GM12872 (cell line): ENCODE measurements at regions not wholly inside any gene's neighbourhood (a gene's known extent, or its start where the extent isn't known, plus 50 kb on each side); places are given as distances from the start of the nearest gene placed in this dataset.

Experiments used
- TF ChIP-seq, protein P1 (sequence below): IDR thresholded peaks from 3 replicates; pipeline ENCODE4 v1.5.1; 2011; ENCODE audit warnings: low read depth, mild to moderate bottlenecking, low read length, moderate library complexity; ENCODE audit not compliant: insufficient read depth

DNA sequence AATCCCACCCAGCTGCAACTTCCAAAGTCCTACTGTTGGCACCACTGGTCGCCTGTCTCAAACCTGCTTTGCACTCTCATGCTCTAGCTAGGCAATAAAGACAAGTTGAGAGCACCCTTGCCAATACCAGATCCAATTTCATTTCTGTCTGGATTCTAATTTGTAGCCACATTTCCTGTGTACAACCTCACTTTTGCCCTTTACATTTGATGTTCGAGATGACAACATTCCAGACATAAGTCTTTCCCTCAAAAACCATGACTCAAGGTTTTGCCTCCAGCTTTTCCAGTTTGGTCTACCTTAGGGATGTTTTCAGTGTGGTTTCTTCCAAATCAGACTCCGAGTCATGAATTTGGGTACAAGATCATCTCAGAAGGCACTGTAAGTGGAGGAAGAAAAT is 309.0 kb downstream of the GPAM start:
- TF ChIP-seq, protein P1, sequence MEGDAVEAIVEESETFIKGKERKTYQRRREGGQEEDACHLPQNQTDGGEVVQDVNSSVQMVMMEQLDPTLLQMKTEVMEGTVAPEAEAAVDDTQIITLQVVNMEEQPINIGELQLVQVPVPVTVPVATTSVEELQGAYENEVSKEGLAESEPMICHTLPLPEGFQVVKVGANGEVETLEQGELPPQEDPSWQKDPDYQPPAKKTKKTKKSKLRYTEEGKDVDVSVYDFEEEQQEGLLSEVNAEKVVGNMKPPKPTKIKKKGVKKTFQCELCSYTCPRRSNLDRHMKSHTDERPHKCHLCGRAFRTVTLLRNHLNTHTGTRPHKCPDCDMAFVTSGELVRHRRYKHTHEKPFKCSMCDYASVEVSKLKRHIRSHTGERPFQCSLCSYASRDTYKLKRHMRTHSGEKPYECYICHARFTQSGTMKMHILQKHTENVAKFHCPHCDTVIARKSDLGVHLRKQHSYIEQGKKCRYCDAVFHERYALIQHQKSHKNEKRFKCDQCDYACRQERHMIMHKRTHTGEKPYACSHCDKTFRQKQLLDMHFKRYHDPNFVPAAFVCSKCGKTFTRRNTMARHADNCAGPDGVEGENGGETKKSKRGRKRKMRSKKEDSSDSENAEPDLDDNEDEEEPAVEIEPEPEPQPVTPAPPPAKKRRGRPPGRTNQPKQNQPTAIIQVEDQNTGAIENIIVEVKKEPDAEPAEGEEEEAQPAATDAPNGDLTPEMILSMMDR, result no peak

DNA sequence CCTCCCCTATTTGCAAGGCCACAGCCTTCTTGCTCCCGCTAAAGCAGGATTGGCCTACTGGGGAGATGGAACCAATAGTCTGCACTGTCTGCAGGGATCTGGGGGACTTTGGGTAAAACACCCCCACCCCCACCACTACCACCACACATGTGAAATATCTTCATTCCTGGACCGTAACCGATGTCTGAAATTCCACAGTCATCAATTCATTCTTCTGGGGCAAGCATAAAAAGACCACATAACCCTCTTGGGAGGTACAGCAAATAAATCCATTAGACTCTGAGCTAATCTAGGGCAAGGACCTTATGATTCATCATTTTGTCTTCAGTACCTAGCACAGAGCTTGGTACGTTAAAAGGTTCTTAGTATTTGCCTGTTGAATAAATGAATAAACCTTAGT is 307.8 kb downstream of the GPAM start:
- TF ChIP-seq, protein P1, result no peak

DNA sequence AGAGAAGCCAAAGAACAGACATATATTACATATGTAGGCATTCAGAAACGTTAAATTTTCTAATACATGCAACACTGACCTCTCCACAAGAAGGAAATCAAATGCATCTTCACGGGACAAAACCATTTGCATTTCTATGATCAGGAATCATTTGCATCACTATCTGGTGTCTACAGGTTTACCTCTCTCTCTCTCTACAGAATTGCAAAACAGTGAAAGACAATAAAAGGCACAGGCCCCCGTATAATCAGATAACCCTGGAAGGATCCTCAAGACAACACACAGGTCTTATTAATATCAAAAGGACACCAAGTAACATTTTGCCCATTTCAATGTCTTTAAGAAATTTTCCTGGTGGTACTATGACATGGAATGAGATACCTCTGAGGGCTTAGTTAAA is 306.3 kb downstream of the GPAM start:
- TF ChIP-seq, protein P1, result no peak

DNA sequence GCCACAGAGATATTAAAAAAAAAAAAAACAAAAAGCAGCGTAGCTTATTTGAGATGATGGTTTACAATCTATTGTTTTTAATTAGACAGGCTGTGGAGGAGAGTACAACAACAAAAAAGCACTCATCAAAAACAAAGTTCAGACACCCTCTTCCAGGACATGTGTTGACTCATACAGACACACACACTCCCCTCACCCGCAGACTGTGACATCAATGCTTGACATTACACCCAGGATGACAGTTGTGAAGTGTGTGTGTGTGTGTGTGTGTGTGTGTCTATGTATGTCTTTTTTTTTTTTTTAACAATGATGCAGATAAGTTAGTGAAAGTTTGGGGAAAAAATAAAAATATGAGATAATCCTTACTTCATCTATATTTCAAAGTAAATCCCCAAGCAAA is 303.6 kb downstream of the GPAM start:
- TF ChIP-seq, protein P1, result no peak

DNA sequence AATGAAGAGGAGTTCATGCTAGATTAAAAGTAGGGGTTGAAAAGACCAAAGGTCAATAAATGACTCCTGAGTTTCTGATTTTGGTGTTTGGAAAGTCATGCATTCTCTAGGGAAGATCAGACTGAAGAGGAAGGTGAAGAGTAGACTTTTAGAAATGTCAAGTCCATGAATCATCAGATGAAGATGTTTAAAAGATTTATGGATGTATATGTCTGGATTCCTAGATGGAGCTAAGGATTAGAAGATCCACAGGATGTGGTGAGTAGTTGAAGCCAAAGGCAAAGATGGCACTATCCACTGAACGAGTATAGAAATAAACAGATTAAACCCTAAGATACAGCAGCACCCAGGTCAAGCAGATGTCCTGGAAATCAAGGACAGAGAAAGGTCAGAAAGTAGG is 298.5 kb downstream of the GPAM start:
- TF ChIP-seq, protein P1, result no peak

DNA sequence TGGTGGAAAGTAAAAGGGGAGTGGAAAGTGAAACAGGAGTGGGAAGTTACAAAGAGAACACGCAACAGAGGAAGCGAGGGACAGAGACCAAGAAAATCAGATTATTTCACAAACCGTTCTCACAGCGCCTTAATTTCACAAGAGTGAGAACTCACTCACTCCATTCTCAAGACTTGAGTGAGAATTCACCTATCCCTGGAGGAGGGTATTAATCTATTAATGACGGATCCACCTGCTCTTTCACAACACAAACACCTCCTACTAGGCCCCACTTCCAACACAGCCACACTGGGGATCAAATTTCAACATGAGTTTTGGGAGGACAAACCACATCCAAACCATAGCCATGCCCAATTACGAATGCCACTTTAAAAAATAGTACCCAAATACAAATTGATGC is 297.6 kb downstream of the GPAM start:
- TF ChIP-seq, protein P1, result no peak

DNA sequence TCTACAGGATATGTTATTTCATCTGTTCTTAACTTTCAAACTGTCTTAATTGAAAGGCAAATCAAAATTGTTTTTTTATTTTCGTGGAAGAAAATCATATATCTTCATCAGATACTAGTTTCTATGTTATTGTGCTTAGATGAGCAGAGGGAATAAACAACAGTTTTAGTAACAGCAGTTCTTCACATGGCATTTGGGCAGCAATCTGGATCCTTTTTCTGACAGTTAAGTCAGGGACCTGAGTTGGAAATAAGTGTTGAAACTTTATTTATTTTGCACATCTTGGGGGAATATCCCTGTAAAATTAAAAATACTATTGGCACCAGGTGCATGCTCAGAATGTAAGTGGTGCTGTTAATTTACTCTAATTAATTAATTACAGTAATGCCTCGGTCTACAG is 296.3 kb downstream of the GPAM start:
- TF ChIP-seq, protein P1, result no peak

DNA sequence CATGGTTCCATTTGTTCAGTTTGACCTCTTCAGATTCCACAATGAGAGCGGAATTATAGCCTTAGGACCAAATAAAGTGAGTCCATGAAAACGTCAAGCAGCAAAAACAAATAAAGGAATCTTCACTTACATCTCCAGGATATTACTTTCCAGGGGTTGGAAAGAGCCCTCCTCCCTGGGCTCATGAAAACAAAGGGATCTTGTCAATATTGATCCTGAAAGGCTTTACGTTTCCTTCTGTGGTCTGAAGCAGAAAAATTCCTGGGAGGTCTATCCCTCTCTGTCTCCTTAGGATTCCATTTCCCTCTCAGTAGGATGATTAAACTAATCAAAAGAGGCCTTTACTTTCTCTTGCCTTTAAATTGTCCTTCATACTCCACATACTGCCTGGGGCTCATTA is 293.5 kb downstream of the GPAM start:
- TF ChIP-seq, protein P1, result no peak
